Fibroblast of lung (primary cell): ENCODE measurements at regions not wholly inside any gene's neighbourhood (a gene's known extent, or its start where the extent isn't known, plus 50 kb on each side); places are given as distances from the start of the nearest gene placed in this dataset.

Source experiments
- CTCF ChIP-seq, 2 donors: IDR thresholded peaks in 1 of 2; conservative IDR thresholded peaks in 1 of 2; 1 replicate in 1 of 2; 2 replicates in 1 of 2; pipeline ENCODE4 v1.5.1; 2011 to 2012; ENCODE audit warnings: low read length in 2 of 2, control low read depth in 1 of 2, inconsistent platforms in 1 of 2, low read depth in 1 of 2, mild to moderate bottlenecking in 1 of 2
- EZH2 ChIP-seq: IDR thresholded peaks from 2 replicates; pipeline ENCODE4 v1.5.1; 2012; ENCODE audit warnings: low read length, control low read depth, mild to moderate bottlenecking; ENCODE audit errors: missing control alignments

GRCh38 chr15:47507221-47507985, 209.9 kb upstream of the SEMA6D start:
- TF ChIP-seq CTCF (conservative IDR thresholded peaks at IDR 0.05 in 1 of 2, IDR thresholded peaks at IDR 0.05 in 1 of 2; ENCODE audit: low read depth in 1 of 2, low read length in 2 of 2) (no peak), EZH2 (no peak)
